22Rv1 (cell line): ENCODE measurements at regions not wholly inside any gene's neighbourhood (a gene's known extent, or its start where the extent isn't known, plus 50 kb on each side); places are given as distances from the start of the nearest gene placed in this dataset.

ENCODE experiments used
- ZFX ChIP-seq: fragments of 450-650 bp; IDR thresholded peaks from 2 replicates; pipeline ENCODE4 v1.6.1; 2017; ENCODE audit warnings: antibody characterized with exemption, borderline replicate concordance
- TF ChIP-seq, protein P1 (sequence below): fragments of 450-650 bp; IDR thresholded peaks from 2 replicates; pipeline ENCODE4 v1.5.1; 2017; ENCODE audit warnings: mild to moderate bottlenecking

GRCh38 chr5:74332006-74332405 is 308.5 kb downstream of the ENC1 start:
- TF ChIP-seq, protein P1, sequence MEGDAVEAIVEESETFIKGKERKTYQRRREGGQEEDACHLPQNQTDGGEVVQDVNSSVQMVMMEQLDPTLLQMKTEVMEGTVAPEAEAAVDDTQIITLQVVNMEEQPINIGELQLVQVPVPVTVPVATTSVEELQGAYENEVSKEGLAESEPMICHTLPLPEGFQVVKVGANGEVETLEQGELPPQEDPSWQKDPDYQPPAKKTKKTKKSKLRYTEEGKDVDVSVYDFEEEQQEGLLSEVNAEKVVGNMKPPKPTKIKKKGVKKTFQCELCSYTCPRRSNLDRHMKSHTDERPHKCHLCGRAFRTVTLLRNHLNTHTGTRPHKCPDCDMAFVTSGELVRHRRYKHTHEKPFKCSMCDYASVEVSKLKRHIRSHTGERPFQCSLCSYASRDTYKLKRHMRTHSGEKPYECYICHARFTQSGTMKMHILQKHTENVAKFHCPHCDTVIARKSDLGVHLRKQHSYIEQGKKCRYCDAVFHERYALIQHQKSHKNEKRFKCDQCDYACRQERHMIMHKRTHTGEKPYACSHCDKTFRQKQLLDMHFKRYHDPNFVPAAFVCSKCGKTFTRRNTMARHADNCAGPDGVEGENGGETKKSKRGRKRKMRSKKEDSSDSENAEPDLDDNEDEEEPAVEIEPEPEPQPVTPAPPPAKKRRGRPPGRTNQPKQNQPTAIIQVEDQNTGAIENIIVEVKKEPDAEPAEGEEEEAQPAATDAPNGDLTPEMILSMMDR = no peak
- no peak for TF ChIP-seq ZFX
